HCT116 (cell line): ENCODE measurements at regions not wholly inside any gene's neighbourhood (a gene's known extent, or its start where the extent isn't known, plus 50 kb on each side); places are given as distances from the start of the nearest gene placed in this dataset.

Experiments used
- ATAC-seq: fragments of 200-7000 bp; cut with Tn5 transposase; 2 replicates; pipeline ENCODE4 v1.9.1; 2020; ENCODE audit warnings: mild to moderate bottlenecking, moderate library complexity
- BruUV-seq: library from RNA; stranded (reverse); fragments of 400-500 nt; replicated peaks from 2 replicates; lab custom pipeline; 2021; lab: Mats Ljungman, UMichigan
- CTCF ChIA-PET: fragments of 300-600 bp; sonication (Branson Sonifier 250); formaldehyde crosslinking; loops from one replicate; lab custom pipeline; 2021; ENCODE audit warnings: antibody characterized with exemption; lab: Charles Lee
- POLR2A ChIA-PET: fragments of 300-600, 350-600 bp; sonication (Branson Sonifier 250); formaldehyde crosslinking; loops from one replicate; lab custom pipeline; 2021; ENCODE audit warnings: antibody characterized with exemption; lab: Charles Lee
- RAD21 ChIA-PET, 2 experiments: fragments of 300-600 bp; sonication (Branson Sonifier 250); formaldehyde crosslinking; loops; one replicate each; lab custom pipeline; 2023; ENCODE audit warnings: low total read pairs in 2 of 2; ENCODE audit not compliant: uncharacterized antibody in 2 of 2, unreplicated experiment in 2 of 2, low non-redundant PET in 1 of 2; lab: Charles Lee
- DNase-seq: peaks from one replicate; pipeline ENCODE4 v3.0.0-alpha.2; 2010; ENCODE audit warnings: low read depth, low spot score
- H2AFZ ChIP-seq: fragments of 200-600 bp; shearing (Covaris generic), sonication (generic); 2 replicates; pipeline ENCODE4 v1.6.1; 2017; ENCODE audit warnings: low read depth, mixed run types, mixed read lengths, antibody characterized with exemption, low read length; ENCODE audit not compliant: poor library complexity, severe bottlenecking
- H3K27ac ChIP-seq: 2 replicates; pipeline ENCODE4 v1.5.1; 2012; ENCODE audit warnings: low read depth, low read length
- H3K27me3 ChIP-seq: fragments of 200-600 bp; sonication (generic); 2 replicates; pipeline ENCODE4 v1.6.1; 2016; ENCODE audit warnings: mixed run types, low read length, mixed read lengths; ENCODE audit not compliant: insufficient read depth
- H3K36me3 ChIP-seq, 2 experiments: fragments of 200-500 bp in 1 of 2; fragments of 200-600 bp in 1 of 2; sonication (Bioruptor generic) in 1 of 2; sonication (generic) in 1 of 2; 2 replicates each; pipeline versions ENCODE4 v1.5.1 to v1.6.1; 2014 to 2016; ENCODE audit warnings: low read length in 2 of 2, inconsistent platforms in 1 of 2, mixed read lengths in 1 of 2, mixed run types in 1 of 2; ENCODE audit not compliant: insufficient read depth in 2 of 2, control insufficient read depth in 1 of 2
- H3K4me1 ChIP-seq, 2 experiments: fragments of 200-600 bp in 1 of 2; sonication (generic) in 1 of 2; 2 replicates each; pipeline versions ENCODE4 v1.5.1 to v1.6.1; 2012 to 2017; ENCODE audit warnings: low read length in 2 of 2, inconsistent platforms in 1 of 2, mild to moderate bottlenecking in 1 of 2, mixed read lengths in 1 of 2, mixed run types in 1 of 2, moderate library complexity in 1 of 2; ENCODE audit not compliant: insufficient read depth in 2 of 2, control insufficient read depth in 1 of 2
- H3K4me2 ChIP-seq: fragments of 200-600 bp; sonication (generic); 2 replicates; pipeline ENCODE4 v1.6.1; 2017; ENCODE audit warnings: mixed run types, low read length, mixed read lengths
- H3K4me3 ChIP-seq, 2 experiments: fragments of 200-600 bp in 1 of 2; sonication (generic) in 1 of 2; replicated peaks in 1 of 2; 2 replicates each; pipeline ENCODE4 v1.5.1; 2011 to 2016; ENCODE audit warnings: low read length in 2 of 2, control low read depth in 1 of 2, low read depth in 1 of 2, mild to moderate bottlenecking in 1 of 2, mixed read lengths in 1 of 2, mixed run types in 1 of 2
- H3K79me2 ChIP-seq: fragments of 200-600 bp; sonication (generic); 2 replicates; pipeline ENCODE4 v1.6.1; 2017; ENCODE audit warnings: mild to moderate bottlenecking, mixed run types, low read length, moderate library complexity, mixed read lengths; ENCODE audit not compliant: insufficient read depth
- H3K9ac ChIP-seq: fragments of 200-600 bp; sonication (generic); 2 replicates; pipeline ENCODE4 v1.6.1; 2016; ENCODE audit warnings: low read length, mixed read lengths
- H3K9me2 ChIP-seq: fragments of 200-600 bp; sonication (generic), shearing (Covaris generic); 2 replicates; pipeline ENCODE4 v1.6.1; 2017; ENCODE audit warnings: mixed run types, mild to moderate bottlenecking, moderate library complexity; ENCODE audit not compliant: insufficient read depth
- H3K9me3 ChIP-seq, 2 experiments: fragments of 200-500 bp in 1 of 2; fragments of 200-600 bp in 1 of 2; sonication (Bioruptor generic) in 1 of 2; sonication (generic) in 1 of 2; 2 replicates each; pipeline ENCODE4 v1.6.1; 2014 to 2017; ENCODE audit warnings: low read length in 2 of 2, mixed read lengths in 2 of 2, inconsistent platforms in 1 of 2, low read depth in 1 of 2, mild to moderate bottlenecking in 1 of 2, mixed run types in 1 of 2, moderate library complexity in 1 of 2; ENCODE audit not compliant: control insufficient read depth in 1 of 2, insufficient read depth in 1 of 2
- H4K20me1 ChIP-seq: fragments of 200-600 bp; sonication (generic), shearing (Covaris generic); 2 replicates; pipeline ENCODE4 v1.6.1; 2017; ENCODE audit warnings: mixed run types, mild to moderate bottlenecking, moderate library complexity; ENCODE audit not compliant: insufficient read depth
- ATF3 ChIP-seq: IDR thresholded peaks from 2 replicates; pipeline ENCODE4 v1.6.1; 2012
- CBX3 ChIP-seq: IDR thresholded peaks from 2 replicates; pipeline ENCODE4 v1.6.1; 2012; ENCODE audit warnings: low read depth
- CEBPB ChIP-seq: IDR thresholded peaks from 2 replicates; pipeline ENCODE4 v1.6.1; 2012; ENCODE audit warnings: low read depth
- ELF1 ChIP-seq: IDR thresholded peaks from 2 replicates; pipeline ENCODE4 v1.6.1; 2012; ENCODE audit warnings: low read depth, borderline replicate concordance
- EZH2 ChIP-seq: fragments of 200-600 bp; sonication (generic); IDR thresholded peaks from 2 replicates; pipeline ENCODE4 v1.6.1; 2017; ENCODE audit warnings: antibody characterized with exemption, mixed run types
- EZH2phosphoT487 ChIP-seq: fragments of 200-600 bp; IDR thresholded peaks from 2 replicates; pipeline ENCODE4 v1.6.1; 2018; ENCODE audit warnings: antibody characterized with exemption, borderline replicate concordance
- FOSL1 ChIP-seq: IDR thresholded peaks from 2 replicates; pipeline ENCODE4 v1.6.1; 2012; ENCODE audit warnings: low read depth
- JUND ChIP-seq: IDR thresholded peaks from 2 replicates; pipeline ENCODE4 v1.6.1; 2012
- MAX ChIP-seq: IDR thresholded peaks from 2 replicates; pipeline ENCODE4 v1.6.1; 2012
- POLR2A ChIP-seq: IDR thresholded peaks from 2 replicates; pipeline ENCODE4 v1.7.0; 2011; ENCODE audit warnings: borderline replicate concordance; ENCODE audit not compliant: insufficient read depth, insufficient read length; ENCODE audit errors: extremely low read depth
- RAD21 ChIP-seq: IDR thresholded peaks from 2 replicates; pipeline ENCODE4 v1.6.1; 2012; ENCODE audit warnings: low read depth, mild to moderate bottlenecking
- REST ChIP-seq: IDR thresholded peaks from 2 replicates; pipeline ENCODE4 v1.6.1; 2012; ENCODE audit warnings: low read depth
- SIN3A ChIP-seq: IDR thresholded peaks from 2 replicates; pipeline ENCODE4 v1.6.1; 2012; ENCODE audit warnings: low read depth
- SP1 ChIP-seq: IDR thresholded peaks from 2 replicates; pipeline ENCODE4 v1.6.1; 2012; ENCODE audit warnings: low read depth
- SRF ChIP-seq: IDR thresholded peaks from 2 replicates; pipeline ENCODE4 v1.6.1; 2012; ENCODE audit warnings: low read depth
- TCF7L2 ChIP-seq: IDR thresholded peaks from 2 replicates; pipeline ENCODE4 v1.7.0; 2011; ENCODE audit warnings: borderline replicate concordance, inconsistent platforms; ENCODE audit not compliant: insufficient read depth, insufficient read length; ENCODE audit errors: extremely low read depth
- YY1 ChIP-seq: IDR thresholded peaks from 2 replicates; pipeline ENCODE4 v1.6.1; 2011; ENCODE audit warnings: low read length, low read depth, moderate library complexity, mild to moderate bottlenecking; ENCODE audit not compliant: insufficient replicate concordance; ENCODE audit errors: extremely low read depth
- ZFX ChIP-seq: fragments of 450-650 bp; IDR thresholded peaks from 2 replicates; pipeline ENCODE4 v1.6.1; 2017
- ZNF274 ChIP-seq: fragments of 200-500 bp; sonication (Bioruptor generic); IDR thresholded peaks from 2 replicates; pipeline ENCODE4 v1.6.1; 2014; ENCODE audit warnings: mild to moderate bottlenecking, low read depth, low read length, inconsistent platforms
- intact Hi-C: fragments of 100-400 bp; cut with micrococcal nuclease; formaldehyde crosslinking; loops from 2 replicates; pipeline ENCODE4 v1.10.0; 2022

GRCh38 chr9:115910959-115911358 is 242.6 kb upstream of the PAPPA start:
- no peak overlapping the region for H3K27ac ChIP-seq
- POLR2A ChIA-PET = interaction anchor here (0.7 kb wide), 1 partner anchor 654 kb away, joined by 3 read pairs; no protein-coding TSS in a partner anchor

More at GRCh38 chr9:115910959-115911358, 242.6 kb upstream of the PAPPA start:
- Histone ChIP-seq H3K27me3 (no peaks in the 10 kb centered on the region), H3K9ac (no peak overlapping the region), H3K9me3 (no peaks in the 10 kb centered on the region), H2AFZ (no peak overlapping the region), H3K36me3 (no peaks in the 10 kb centered on the region), H3K79me2 (no peaks in the 10 kb centered on the region), H3K4me3 (no peak overlapping the region), H3K4me2 (no peak overlapping the region), H3K9me2 (no peaks in the 10 kb centered on the region), H3K4me1 (no peaks in the 10 kb centered on the region), H4K20me1 (no peaks in the 10 kb centered on the region; the same call in 1 of the 2 replicates)
- DNase-seq (no peak), ATAC-seq (no peak)
- TF ChIP-seq TCF7L2 = no peak
- no peak for TF ChIP-seq ZFX
- TF ChIP-seq CEBPB = no peak
- no peak for TF ChIP-seq SP1
- TF ChIP-seq JUND = no peak
- TF ChIP-seq YY1 = no peak
- no peak for TF ChIP-seq CBX3
- no peak for TF ChIP-seq ZNF274
- no peak for TF ChIP-seq RAD21
- TF ChIP-seq SIN3A = no peak
- TF ChIP-seq ATF3 = no peak
- TF ChIP-seq POLR2A = no peak
- TF ChIP-seq REST = no peak
- no peak for TF ChIP-seq MAX
- TF ChIP-seq FOSL1 = no peak
- TF ChIP-seq EZH2phosphoT487 = no peak
- no peak for TF ChIP-seq SRF
- no peak for TF ChIP-seq ELF1
- TF ChIP-seq EZH2 = no peak
- BruUV-seq = no TSS peak
- RAD21 ChIA-PET = no interaction called here
- CTCF ChIA-PET = no interaction called here
- intact Hi-C loops = no loop called here
